T47D (cell line): ENCODE measurements at regions not wholly inside any gene's neighbourhood (a gene's known extent, or its start where the extent isn't known, plus 50 kb on each side); places are given as distances from the start of the nearest gene placed in this dataset.

Source experiments
- DNase-seq, 2 experiments: peaks; one replicate each; pipeline versions ENCODE4 v3.0.0 to v3.0.0-alpha.2; 2011 to 2012; ENCODE audit warnings: low read depth in 1 of 2, low spot score in 1 of 2
- JUND ChIP-seq: IDR thresholded peaks from 2 replicates; pipeline ENCODE4 v1.6.1; 2012; ENCODE audit warnings: low read depth
- in situ Hi-C: cut with HindIII; loops from 2 replicates; pipeline ENCODE4 v1.10.0; 2016; ENCODE audit warnings: low sequenced_read_pairs, low pct_unique_long_range_greater_than_20kb

DNA sequence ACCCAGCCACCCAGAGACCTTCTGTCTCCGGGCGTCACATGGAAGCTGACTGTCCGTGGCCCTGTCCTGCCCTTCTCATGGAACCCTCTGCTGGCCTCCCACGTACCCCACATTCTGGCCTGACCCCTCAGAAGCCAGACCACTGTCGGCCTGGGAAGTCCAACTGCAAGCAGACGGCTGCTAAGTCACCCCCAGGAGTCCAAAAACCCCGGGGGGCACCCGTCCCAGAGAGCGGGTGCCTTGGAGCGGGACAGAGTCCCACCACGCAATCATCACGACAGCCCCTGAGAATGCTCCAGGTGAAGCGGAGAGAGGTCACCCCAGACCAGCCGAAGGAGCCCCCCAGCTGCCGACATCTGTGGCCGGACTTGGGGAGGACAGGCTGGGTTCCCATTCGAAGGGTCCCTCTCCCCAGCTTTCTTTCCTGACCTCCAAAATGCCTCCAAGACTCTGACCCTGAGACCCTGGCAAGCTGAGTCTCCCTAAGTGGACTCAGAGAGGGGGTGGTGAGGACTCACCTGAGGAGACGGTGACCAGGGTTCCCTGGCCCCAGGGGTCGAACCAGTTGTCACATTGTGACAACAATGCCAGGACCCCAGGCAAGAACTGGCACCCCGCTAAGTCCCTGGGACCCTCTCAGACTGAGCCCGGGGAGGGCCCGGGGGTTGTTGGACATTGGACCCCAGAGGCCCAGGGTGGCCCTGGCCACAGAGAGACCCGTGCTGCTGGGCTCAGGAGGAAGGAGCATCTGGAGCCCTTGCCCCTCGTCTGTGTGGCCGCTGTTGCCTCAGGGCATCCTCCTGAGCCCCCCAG lies 337.1 kb downstream of the TMEM121 start:
- in situ Hi-C loops: no loop called here
- TF ChIP-seq JUND: no peak
- no peak for DNase-seq

DNA sequence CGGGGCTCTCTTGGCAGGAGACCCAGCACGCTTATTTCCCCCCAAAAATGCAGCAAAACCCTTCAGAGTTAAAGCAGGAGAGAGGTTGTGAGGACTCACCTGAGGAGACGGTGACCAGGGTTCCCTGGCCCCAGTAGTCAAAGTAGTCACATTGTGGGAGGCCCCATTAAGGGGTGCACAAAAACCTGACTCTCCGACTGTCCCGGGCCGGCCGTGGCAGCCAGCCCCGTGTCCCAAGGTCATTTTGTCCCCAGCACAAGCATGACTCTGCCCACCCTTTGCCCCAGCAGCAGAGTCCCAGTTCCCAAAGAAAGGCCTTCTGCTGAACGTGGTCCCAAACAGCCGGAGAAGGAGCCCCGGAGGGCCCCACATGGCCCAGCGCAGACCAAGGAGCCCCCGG lies 337.7 kb downstream of the TMEM121 start:
- no peak for DNase-seq
- TF ChIP-seq JUND: no peak
- in situ Hi-C loops: no loop called here

DNA sequence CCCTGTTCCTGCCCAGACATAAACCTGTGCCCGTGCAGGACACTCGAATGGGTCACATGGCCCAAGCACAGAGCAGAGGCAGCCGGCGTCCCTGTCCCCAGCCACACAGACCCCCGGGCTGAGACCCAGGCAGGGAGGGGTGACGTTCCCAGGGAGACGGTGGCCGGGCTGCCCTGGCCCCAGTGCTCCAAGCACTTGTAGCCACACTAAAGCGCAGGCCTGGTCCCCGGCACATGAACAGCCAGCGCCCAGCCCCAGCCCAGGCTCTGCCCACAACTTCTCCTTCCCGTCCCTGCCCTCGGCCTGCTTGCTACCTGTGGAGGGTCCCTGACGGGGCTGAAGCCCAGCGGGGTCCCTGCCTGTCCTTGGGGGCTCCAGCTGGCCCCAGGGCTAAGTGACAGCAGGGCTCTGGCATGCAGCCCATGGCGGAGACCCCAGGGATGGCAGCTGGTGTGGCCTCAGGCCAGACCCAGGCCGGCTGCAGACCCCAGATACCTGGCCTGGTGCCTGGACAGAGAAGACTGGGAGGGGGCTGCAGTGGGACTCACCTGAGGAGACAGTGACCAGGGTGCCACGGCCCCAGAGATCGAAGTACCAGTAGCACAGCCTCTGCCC lies 338.4 kb downstream of the TMEM121 start:
- in situ Hi-C loops: no loop called here
- DNase-seq: no peak
- TF ChIP-seq JUND: no peak

DNA sequence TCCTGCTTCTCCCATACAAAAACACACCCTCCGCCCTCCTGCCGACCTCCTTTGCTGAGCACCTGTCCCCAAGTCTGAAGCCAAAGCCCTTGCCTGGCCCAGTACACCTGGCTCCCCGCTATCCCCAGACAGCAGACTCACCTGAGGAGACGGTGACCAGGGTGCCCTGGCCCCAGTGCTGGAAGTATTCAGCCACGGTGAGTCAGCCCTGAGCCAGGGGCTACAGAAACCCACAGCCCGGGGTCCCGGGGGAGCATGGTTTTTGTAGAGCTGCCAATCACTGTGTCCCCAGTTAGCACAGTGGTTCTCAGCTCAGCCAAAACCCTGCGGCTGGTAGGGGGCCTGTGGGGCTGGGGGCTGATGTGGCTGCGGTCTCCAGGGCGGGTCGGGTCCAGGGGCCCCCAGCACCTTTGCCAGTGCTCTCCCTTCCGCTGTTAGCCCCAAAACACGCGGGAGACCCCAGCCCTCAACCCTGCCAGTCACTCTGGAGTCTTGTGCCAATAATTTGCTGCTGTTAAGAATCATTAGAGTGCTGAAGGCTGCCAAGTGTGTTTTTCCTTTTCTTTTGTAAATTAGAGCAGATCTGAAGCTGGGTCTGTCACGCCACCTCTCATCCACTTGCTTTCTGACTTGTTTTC lies 339.0 kb downstream of the TMEM121 start:
- no peak for DNase-seq
- in situ Hi-C loops: no loop called here
- TF ChIP-seq JUND: no peak

DNA sequence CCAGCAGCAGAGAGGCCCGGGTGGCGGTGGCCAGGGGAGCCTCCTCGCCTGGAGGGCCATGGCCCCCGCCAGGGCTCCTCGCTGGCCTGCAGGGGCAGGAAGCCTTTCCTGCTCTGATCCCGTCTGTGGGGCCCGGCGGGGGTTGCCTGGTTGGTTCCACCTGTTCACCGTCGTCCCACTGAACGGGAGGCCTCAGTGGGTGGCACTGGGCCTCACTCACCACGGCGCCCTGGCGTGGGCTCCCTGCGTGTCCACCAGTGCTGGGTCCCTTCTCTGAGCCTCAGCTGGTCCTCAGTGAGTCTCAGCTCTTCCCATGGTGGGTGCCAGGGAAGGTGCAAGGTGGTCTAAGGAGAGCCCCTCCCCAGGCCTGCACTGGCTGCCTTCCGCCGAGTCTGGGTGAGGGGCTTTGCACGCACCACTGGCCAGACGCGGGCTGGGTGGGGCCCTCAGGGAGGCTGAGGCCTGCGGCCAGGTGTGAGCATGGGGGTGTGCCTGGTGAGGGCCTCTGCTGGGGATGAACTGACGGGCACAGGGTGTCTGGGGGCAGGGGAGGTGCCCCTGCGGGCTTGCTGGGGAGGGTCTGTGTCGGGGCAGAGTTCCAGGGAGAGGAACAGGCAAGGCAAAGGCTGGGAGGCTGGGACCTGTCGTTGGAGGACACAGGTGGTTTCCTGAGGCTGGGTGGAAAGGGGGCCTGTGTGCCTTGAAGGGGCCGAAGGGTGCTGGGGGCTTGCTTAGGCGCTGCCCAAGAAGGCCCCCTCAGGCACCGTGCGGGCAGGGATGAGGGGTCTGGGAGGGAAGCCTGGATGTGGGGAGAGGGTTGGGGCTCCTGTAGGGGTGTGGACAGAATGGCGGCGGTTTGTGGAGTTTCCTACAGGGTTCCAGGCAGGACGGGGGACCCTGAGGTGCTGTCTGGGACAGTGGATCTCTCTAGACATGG lies 339.8 kb downstream of the TMEM121 start:
- in situ Hi-C loops: no loop called here
- TF ChIP-seq JUND: no peak
- no peak for DNase-seq

DNA sequence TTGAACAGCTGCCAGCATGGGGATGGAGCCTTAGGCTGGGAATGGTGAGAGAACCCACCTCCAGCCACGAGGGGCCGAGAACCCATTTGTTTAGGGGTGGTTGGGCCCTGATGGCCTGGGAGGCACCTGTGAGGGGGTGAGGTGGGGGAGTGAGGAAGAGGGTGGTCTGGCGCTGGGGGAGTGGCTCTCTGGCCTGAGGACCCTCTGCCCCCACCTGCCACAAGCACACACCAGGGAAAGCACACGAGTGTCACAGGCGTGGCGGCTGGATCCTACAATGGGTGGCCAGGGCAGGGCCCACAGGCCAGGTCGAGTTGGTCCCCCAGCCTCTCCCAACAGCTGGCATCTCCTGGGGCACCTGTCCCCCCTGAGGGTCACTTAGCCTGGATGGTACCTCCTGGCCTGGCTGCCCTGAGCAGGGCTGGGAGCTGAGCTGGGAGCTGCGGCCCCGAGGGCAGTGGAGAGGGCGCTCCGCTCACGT lies 340.5 kb downstream of the TMEM121 start:
- in situ Hi-C loops: no loop called here
- TF ChIP-seq JUND: no peak
- no peak for DNase-seq

DNA sequence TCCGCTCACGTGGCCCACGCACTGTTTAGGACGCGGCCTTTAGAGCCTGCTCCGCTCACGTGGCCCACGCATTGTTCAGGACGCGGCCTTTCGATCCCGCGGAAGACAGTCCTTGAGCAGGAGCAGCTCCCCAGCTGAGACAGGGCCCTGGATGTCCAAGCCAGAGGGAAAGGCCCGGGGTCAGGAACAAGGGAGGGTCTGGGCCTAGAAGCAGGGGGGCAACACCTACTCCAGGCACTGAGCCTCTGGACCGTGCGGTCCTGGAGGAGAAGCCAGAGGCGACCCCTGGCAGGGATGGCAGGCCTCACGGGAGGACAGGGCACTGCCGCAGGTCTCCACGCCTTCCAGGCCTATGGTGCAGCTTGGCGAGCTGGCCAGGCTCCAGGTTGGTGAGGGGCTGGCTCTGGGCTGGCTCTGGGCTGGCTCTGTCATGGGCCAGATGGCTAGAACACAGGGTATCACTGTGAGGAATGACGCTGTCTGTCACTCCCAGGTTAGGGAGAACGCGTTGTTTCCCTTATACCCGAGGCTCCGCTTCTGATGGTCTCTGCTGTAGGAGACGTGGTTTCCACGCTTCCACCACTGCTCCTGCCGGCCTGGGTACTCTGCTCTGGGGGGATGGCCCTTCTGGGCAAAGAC lies 341.7 kb downstream of the TMEM121 start:
- no peak for DNase-seq
- TF ChIP-seq JUND: no peak
- in situ Hi-C loops: no loop called here

DNA sequence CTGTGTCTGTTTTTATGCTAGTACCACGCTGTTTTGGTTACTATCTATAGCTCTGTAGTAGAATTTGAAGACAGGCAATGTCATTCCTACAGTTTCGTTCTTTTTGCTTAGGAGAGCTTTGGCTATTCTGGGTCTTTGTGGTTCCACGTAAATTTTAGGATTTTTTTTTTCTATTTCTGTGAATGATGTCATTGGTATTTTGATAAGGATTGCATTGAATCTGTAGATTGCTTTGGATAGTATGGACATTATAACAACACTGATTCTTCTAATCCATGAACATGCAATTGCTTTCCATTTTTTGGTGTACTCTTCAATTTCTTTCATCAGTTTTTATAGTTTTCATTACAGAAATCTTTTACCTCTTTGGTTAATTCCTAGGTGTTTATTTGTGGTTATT lies 345.2 kb downstream of the TMEM121 start:
- TF ChIP-seq JUND: no peak
- DNase-seq: no peak
- in situ Hi-C loops: no loop called here

DNA sequence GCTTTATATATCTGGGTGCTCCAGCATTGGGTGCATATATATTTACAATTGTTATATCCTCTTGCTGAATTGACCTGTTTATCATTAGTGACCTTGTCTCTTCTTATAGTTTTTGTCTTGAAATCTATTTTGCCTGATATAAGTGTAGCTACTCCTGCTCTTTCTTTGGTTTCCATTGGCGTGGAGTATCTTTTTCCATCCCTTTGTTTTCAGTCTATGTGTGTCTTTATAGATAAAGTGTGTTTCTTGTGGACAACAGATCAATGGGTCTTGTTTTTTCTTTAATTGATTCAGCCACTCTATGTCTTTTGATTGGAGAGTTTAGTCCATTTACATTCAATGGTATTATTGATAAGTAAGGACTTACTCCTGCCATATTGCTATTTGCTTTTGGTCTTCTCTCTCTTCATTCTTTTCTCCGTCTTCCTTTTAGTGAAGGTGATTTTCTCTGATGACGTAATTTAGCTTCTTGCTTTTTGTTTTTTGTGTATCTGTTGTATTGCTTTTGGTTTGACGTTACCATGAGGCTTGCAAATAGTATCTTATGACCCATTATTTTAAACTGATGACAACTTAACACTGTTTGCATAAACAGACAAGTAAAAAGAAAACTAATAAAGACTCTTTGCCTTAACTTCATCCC lies 347.6 kb downstream of the TMEM121 start:
- in situ Hi-C loops: no loop called here
- DNase-seq: no peak

DNA sequence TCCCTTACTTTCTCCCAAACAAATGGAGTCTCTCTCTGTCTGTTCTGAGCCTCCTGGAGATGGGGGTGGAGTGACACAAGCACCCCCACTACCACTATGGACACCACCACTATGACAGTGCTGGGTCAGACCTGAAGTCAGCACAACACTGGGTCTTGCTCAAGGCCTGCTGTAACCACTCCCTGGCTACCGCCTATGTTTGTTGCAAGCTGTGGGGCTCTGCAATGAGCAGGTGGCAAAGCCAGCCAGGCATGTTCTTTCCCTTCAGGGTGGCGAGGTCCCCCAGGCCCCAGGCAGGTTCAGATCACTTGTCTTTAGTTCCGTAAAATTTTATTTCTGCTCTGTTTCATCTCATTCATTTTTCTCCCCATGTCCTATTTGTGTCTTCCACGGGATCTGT lies 349.8 kb downstream of the TMEM121 start:
- DNase-seq: no peak
- TF ChIP-seq JUND: no peak
- in situ Hi-C loops: no loop called here

More for the DNA sequence above, 347.6 kb downstream of the TMEM121 start:
- no peak for TF ChIP-seq JUND

DNA sequence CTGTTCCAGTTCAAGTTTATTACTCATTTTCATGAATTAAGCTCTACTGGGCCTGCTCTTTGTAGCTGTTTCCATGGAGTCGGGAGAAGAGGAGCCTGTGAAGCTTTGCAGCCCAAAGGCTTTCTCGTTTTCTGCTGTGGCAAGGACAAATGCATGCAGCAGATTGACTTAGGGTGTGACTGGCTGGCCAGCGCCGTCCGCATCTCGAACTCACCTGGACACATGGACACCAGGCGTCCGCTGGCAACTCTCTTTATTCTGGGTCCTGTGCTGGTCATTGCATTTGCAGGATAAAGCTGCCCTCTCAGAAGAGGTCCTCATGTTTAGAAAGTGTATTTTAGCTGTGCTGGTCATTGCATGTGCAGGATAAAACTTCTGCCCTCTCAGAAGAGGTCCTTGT lies 350.4 kb downstream of the TMEM121 start:
- in situ Hi-C loops: no loop called here
- DNase-seq: no peak
- no peak for TF ChIP-seq JUND
